WTC11 (cell line): ENCODE measurements at regions not wholly inside any gene's neighbourhood (a gene's known extent, or its start where the extent isn't known, plus 50 kb on each side); places are given as distances from the start of the nearest gene placed in this dataset.

ENCODE experiments used
- ATAC-seq: fragments of 200-7000 bp; cut with Tn5 transposase; 2 replicates; pipeline ENCODE4 v1.10.0; 2021; ENCODE audit warnings: mild to moderate bottlenecking, moderate library complexity
- CTCF ChIA-PET: fragments of 300-600 bp; sonication (Branson Sonifier 250); formaldehyde crosslinking; loops from one replicate; lab custom pipeline; 2021; ENCODE audit warnings: antibody characterized with exemption; lab: Charles Lee
- POLR2A ChIA-PET: fragments of 350-600 bp; sonication (Branson Sonifier 250); formaldehyde crosslinking; loops from one replicate; lab custom pipeline; 2021; ENCODE audit warnings: antibody characterized with exemption; lab: Charles Lee
- DNase-seq: peaks from one replicate; pipeline ENCODE4 v3.0.0; 2021; ENCODE audit warnings: low spot score
- H3K27ac Mint-ChIP-seq: 2 replicates; pipeline ENCODE4 v1.8.0; 2021; ENCODE audit warnings: mixed read lengths
- H3K27me3 Mint-ChIP-seq: 2 replicates; pipeline ENCODE4 v1.8.0; 2021; ENCODE audit warnings: low read depth, mild to moderate bottlenecking, moderate library complexity, mixed read lengths
- H3K36me3 Mint-ChIP-seq: 2 replicates; pipeline ENCODE4 v1.8.0; 2021; ENCODE audit warnings: mixed read lengths
- H3K4me1 Mint-ChIP-seq: 2 replicates; pipeline ENCODE4 v1.8.0; 2022; ENCODE audit warnings: mixed read lengths
- H3K4me3 Mint-ChIP-seq: 2 replicates; pipeline ENCODE4 v1.8.0; 2021; ENCODE audit warnings: mild to moderate bottlenecking, moderate library complexity, mixed read lengths
- H3K9me3 Mint-ChIP-seq: 2 replicates; pipeline ENCODE4 v1.8.0; 2021; ENCODE audit warnings: mixed read lengths
- ATF1 ChIP-seq: sonication (generic); formaldehyde crosslinking; IDR thresholded peaks from 2 replicates; pipeline ENCODE4 v1.8.1; 2023; ENCODE audit warnings: mild to moderate bottlenecking, moderate library complexity, missing genetic modification reagents
- ATF3 ChIP-seq: sonication (generic); formaldehyde crosslinking; conservative IDR thresholded peaks from 2 replicates; pipeline ENCODE4 v1.8.1; 2022; ENCODE audit warnings: mild to moderate bottlenecking, missing genetic modification reagents
- CREB1 ChIP-seq: sonication (generic); formaldehyde crosslinking; IDR thresholded peaks from 2 replicates; pipeline ENCODE4 v1.8.0; 2023; ENCODE audit warnings: mild to moderate bottlenecking, missing genetic modification reagents
- E2F1 ChIP-seq: sonication (generic); formaldehyde crosslinking; IDR thresholded peaks from 2 replicates; pipeline ENCODE4 v1.8.0; 2022; ENCODE audit warnings: mild to moderate bottlenecking, missing genetic modification reagents
- ESRRA ChIP-seq: sonication (generic); formaldehyde crosslinking; IDR thresholded peaks from 2 replicates; pipeline ENCODE4 v1.8.1; 2022; ENCODE audit warnings: mild to moderate bottlenecking, missing genetic modification reagents, borderline replicate concordance
- ETV6 ChIP-seq: sonication (generic); formaldehyde crosslinking; IDR thresholded peaks from 2 replicates; pipeline ENCODE4 v1.8.1; 2022; ENCODE audit warnings: mild to moderate bottlenecking, missing genetic modification reagents
- GTF2I ChIP-seq: fragments of 250-450 bp; sonication (Bioruptor Pico); conservative IDR thresholded peaks from 2 replicates; pipeline ENCODE4 v1.4.0; 2021; ENCODE audit warnings: mild to moderate bottlenecking
- HMGXB4 ChIP-seq: sonication (generic); formaldehyde crosslinking; IDR thresholded peaks from 2 replicates; pipeline ENCODE4 v1.8.1; 2023; ENCODE audit warnings: mild to moderate bottlenecking, moderate library complexity, missing genetic modification reagents
- NR1H2 ChIP-seq: sonication (generic); formaldehyde crosslinking; IDR thresholded peaks from 2 replicates; pipeline ENCODE4 v1.9.0; 2021; ENCODE audit warnings: mild to moderate bottlenecking, moderate library complexity, missing genetic modification reagents
- NR2C2 ChIP-seq: sonication (generic); formaldehyde crosslinking; IDR thresholded peaks from 2 replicates; pipeline ENCODE4 v1.8.0; 2022; ENCODE audit warnings: mild to moderate bottlenecking, missing genetic modification reagents
- SOX15 ChIP-seq: fragments of 250-450 bp; sonication (Bioruptor Pico); IDR thresholded peaks from 2 replicates; pipeline ENCODE4 v1.9.0; 2021; ENCODE audit warnings: mild to moderate bottlenecking
- SP1 ChIP-seq: sonication (generic); formaldehyde crosslinking; conservative IDR thresholded peaks from 2 replicates; pipeline ENCODE4 v1.8.1; 2022; ENCODE audit warnings: missing genetic modification reagents
- STAT6 ChIP-seq: sonication (generic); formaldehyde crosslinking; conservative IDR thresholded peaks from 2 replicates; pipeline ENCODE4 v1.8.1; 2023; ENCODE audit warnings: mild to moderate bottlenecking, low read depth, missing genetic modification reagents, moderate library complexity
- TP53 ChIP-seq: sonication (generic); formaldehyde crosslinking; IDR thresholded peaks from 2 replicates; pipeline ENCODE4 v1.8.1; 2023; ENCODE audit warnings: mild to moderate bottlenecking, missing genetic modification reagents
- ZBTB21 ChIP-seq: sonication (generic); formaldehyde crosslinking; IDR thresholded peaks from 2 replicates; pipeline ENCODE4 v1.8.1; 2023; ENCODE audit warnings: mild to moderate bottlenecking, missing genetic modification reagents, borderline replicate concordance
- ZNF219 ChIP-seq: sonication (generic); formaldehyde crosslinking; IDR thresholded peaks from 2 replicates; pipeline ENCODE4 v1.8.0; 2023; ENCODE audit warnings: missing genetic modification reagents, mild to moderate bottlenecking, borderline replicate concordance
- ZNF416 ChIP-seq: fragments of 250-450 bp; sonication (Bioruptor Pico); IDR thresholded peaks from 2 replicates; pipeline ENCODE4 v1.9.0; 2021; ENCODE audit warnings: mild to moderate bottlenecking, inconsistent platforms
- ZNF671 ChIP-seq: fragments of 250-450 bp; sonication (Bioruptor Pico); IDR thresholded peaks from 2 replicates; pipeline ENCODE4 v1.8.0; 2021; ENCODE audit warnings: mild to moderate bottlenecking
- TF ChIP-seq, protein P1 (sequence below): fragments of 250-450 bp; sonication (Bioruptor Pico); conservative IDR thresholded peaks from 2 replicates; pipeline ENCODE4 v1.9.0; 2021; ENCODE audit warnings: mild to moderate bottlenecking
- TF ChIP-seq, protein P2 (sequence below): fragments of 200-600 bp; IDR thresholded peaks from 2 replicates; pipeline ENCODE4 v1.8.0; 2022; ENCODE audit warnings: antibody characterized with exemption
- TF ChIP-seq, protein P3 (sequence below): fragments of 250-450 bp; sonication (Bioruptor Pico); IDR thresholded peaks from 2 replicates; pipeline ENCODE4 v1.9.0; 2021; ENCODE audit warnings: moderate library complexity, mild to moderate bottlenecking, inconsistent platforms, borderline replicate concordance

GRCh38 chr11:57935402-57936049 is 88.2 kb upstream of the OR9Q1 start (continued):
- TF ChIP-seq SP1 (CRISPR knock-in tag) (no peak), ZNF416 (CRISPR knock-in tag) (no peak)

- Mint-ChIP-seq H3K27me3 (no peaks in the 10 kb centered on the region), H3K4me3 (no peak overlapping the region), H3K4me1 (peaks cover 5% of the 10 kb centered on the region), H3K36me3 (no peaks in the 10 kb centered on the region), H3K27ac (no peak overlapping the region)
- CTCF ChIA-PET: interaction anchor here (0.7 kb wide), 2 partner anchors 228 to 1495 kb away, joined by 3 read pairs; no protein-coding TSS in a partner anchor
- no peak for ATAC-seq
- TF ChIP-seq TP53 (CRISPR knock-in tag) (no peak), CREB1 (CRISPR knock-in tag) (no peak), ZNF219 (CRISPR knock-in tag) (no peak), STAT6 (CRISPR knock-in tag) (no peak), HMGXB4 (CRISPR knock-in tag) (no peak), ETV6 (CRISPR knock-in tag) (no peak), ATF3 (CRISPR knock-in tag) (no peak), ZNF671 (CRISPR knock-in tag) (no peak), GTF2I (CRISPR knock-in tag) (no peak), NR2C2 (CRISPR knock-in tag) (no peak), ESRRA (CRISPR knock-in tag) (no peak), ZBTB21 (CRISPR knock-in tag) (no peak), NR1H2 (CRISPR knock-in tag) (no peak), SOX15 (no peak), ATF1 (no peak), E2F1 (CRISPR knock-in tag) (no peak)
- TF ChIP-seq, protein P1, sequence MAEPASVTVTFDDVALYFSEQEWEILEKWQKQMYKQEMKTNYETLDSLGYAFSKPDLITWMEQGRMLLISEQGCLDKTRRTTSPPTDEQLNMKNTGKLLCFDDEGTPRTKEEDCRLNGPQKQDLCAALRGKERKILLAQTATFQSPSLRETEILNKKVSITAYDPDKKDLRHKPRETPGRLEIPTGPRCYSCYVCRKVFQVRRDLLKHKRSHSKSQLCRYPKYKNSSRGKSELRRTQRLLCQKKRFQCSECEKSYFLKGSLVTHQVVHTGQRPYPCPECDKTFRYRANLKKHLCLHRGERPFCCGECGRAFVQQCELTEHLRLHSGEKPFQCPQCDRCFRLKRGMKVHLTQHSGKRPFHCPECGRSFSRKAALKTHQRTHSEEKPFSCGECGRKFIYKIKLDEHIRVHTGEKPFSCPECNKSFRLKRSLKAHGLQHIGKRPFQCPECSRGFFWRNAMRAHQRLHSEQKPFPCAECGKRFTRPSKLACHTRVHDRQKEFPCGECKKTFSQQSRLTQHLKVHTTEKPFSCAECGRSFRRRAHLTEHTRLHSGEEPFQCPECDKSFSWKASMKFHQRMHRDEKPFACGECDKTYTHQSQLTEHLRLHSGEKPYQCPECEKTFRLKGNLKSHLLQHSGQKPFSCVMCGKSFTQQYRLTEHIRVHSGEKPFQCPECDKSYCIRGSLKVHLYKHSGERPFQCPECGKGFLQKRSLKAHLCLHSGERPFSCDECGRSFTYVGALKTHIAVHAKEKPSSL (CRISPR knock-in tag): no peak
- TF ChIP-seq, protein P2, sequence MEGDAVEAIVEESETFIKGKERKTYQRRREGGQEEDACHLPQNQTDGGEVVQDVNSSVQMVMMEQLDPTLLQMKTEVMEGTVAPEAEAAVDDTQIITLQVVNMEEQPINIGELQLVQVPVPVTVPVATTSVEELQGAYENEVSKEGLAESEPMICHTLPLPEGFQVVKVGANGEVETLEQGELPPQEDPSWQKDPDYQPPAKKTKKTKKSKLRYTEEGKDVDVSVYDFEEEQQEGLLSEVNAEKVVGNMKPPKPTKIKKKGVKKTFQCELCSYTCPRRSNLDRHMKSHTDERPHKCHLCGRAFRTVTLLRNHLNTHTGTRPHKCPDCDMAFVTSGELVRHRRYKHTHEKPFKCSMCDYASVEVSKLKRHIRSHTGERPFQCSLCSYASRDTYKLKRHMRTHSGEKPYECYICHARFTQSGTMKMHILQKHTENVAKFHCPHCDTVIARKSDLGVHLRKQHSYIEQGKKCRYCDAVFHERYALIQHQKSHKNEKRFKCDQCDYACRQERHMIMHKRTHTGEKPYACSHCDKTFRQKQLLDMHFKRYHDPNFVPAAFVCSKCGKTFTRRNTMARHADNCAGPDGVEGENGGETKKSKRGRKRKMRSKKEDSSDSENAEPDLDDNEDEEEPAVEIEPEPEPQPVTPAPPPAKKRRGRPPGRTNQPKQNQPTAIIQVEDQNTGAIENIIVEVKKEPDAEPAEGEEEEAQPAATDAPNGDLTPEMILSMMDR: no peak
- TF ChIP-seq, protein P3, sequence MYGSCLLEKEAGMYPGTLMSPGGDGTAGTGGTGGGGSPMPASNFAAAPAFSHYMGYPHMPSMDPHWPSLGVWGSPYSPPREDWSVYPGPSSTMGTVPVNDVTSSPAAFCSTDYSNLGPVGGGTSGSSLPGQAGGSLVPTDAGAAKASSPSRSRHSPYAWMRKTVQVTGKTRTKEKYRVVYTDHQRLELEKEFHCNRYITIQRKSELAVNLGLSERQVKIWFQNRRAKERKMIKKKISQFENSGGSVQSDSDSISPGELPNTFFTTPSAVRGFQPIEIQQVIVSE (CRISPR knock-in tag): no peak
- TF ChIP-seq, all 79 proteins: peak for 0
- POLR2A ChIA-PET: interaction anchor here (0.5 kb wide), 1 partner anchor 55 kb away, joined by 4 read pairs; no protein-coding TSS in a partner anchor
- no peaks in the 10 kb centered on the region for H3K9me3 Mint-ChIP-seq
- no peak for DNase-seq
These were observed 87.6 kb upstream of the OR9Q1 start for GRCh38 chr11:57936050-57936418.
